Keratinocyte (primary cell): ENCODE measurements at regions not wholly inside any gene's neighbourhood (a gene's known extent, or its start where the extent isn't known, plus 50 kb on each side); places are given as distances from the start of the nearest gene placed in this dataset.

Source experiments
- DNase-seq: peaks from one replicate; pipeline ENCODE4 v3.0.0-alpha.2; 2011; ENCODE audit warnings: low read depth, missing footprints, low spot score
- FAIRE-seq: peaks from 2 replicates; lab custom pipeline; 2011; peaks lifted over from hg19 to GRCh38; lab: Jason Lieb, UNC
- H2AFZ ChIP-seq: 2 replicates; pipeline ENCODE4 v1.6.0; 2012; ENCODE audit warnings: low read length, control low read depth, inconsistent platforms; ENCODE audit not compliant: control insufficient read depth
- H3K27ac ChIP-seq: 2 replicates; pipeline ENCODE4 v1.5.1; 2011; ENCODE audit warnings: low read length; ENCODE audit not compliant: control insufficient read depth, insufficient read depth
- H3K27me3 ChIP-seq: 3 replicates; pipeline ENCODE4 v1.6.0; 2011; ENCODE audit warnings: low read length; ENCODE audit not compliant: control insufficient read depth, insufficient read depth; ENCODE audit errors: extremely low read depth
- H3K36me3 ChIP-seq, 2 experiments: 2 replicates in 1 of 2; 3 replicates in 1 of 2; pipeline ENCODE4 v1.5.1; 2011; ENCODE audit warnings: low read length in 2 of 2, mild to moderate bottlenecking in 1 of 2; ENCODE audit not compliant: control insufficient read depth in 2 of 2, insufficient read depth in 2 of 2; ENCODE audit errors: extremely low read depth in 1 of 2
- H3K4me1 ChIP-seq: 3 replicates; pipeline ENCODE4 v1.5.1; 2011; ENCODE audit warnings: low read length; ENCODE audit not compliant: control insufficient read depth, insufficient read depth; ENCODE audit errors: extremely low read depth
- H3K4me2 ChIP-seq: 3 replicates; pipeline ENCODE4 v1.6.0; 2011; ENCODE audit warnings: low read depth, low read length; ENCODE audit not compliant: control insufficient read depth, insufficient read depth; ENCODE audit errors: extremely low read depth
- H3K4me3 ChIP-seq, 3 experiments: fragments of 200-600 bp in 1 of 3; sonication (generic) in 1 of 3; 2 replicates in 2 of 3; 3 replicates in 1 of 3; pipeline ENCODE4 v1.5.1; 2011 to 2016; ENCODE audit warnings: low read length in 3 of 3, mild to moderate bottlenecking in 3 of 3, control low read depth in 2 of 3, inconsistent platforms in 1 of 3, low read depth in 1 of 3, mixed read lengths in 1 of 3, mixed run types in 1 of 3, moderate library complexity in 1 of 3; ENCODE audit not compliant: control insufficient read depth in 2 of 3, insufficient read depth in 2 of 3; ENCODE audit errors: extremely low read depth in 1 of 3
- H3K79me2 ChIP-seq: 2 replicates; pipeline ENCODE4 v1.6.0; 2012; ENCODE audit warnings: low read length; ENCODE audit not compliant: control insufficient read depth, insufficient read depth
- H3K9ac ChIP-seq: 3 replicates; pipeline ENCODE4 v1.6.0; 2011; ENCODE audit warnings: low read length; ENCODE audit not compliant: control insufficient read depth, insufficient read depth; ENCODE audit errors: extremely low read depth
- H3K9me1 ChIP-seq: 3 replicates; pipeline ENCODE4 v1.6.0; 2011; ENCODE audit warnings: low read length; ENCODE audit not compliant: control insufficient read depth, insufficient read depth; ENCODE audit errors: extremely low read depth
- H3K9me3 ChIP-seq: 2 replicates; pipeline ENCODE4 v1.5.1; 2012; ENCODE audit warnings: low read depth, low read length; ENCODE audit not compliant: control insufficient read depth
- H4K20me1 ChIP-seq: 3 replicates; pipeline ENCODE4 v1.6.0; 2011; ENCODE audit warnings: low read length; ENCODE audit not compliant: control insufficient read depth, insufficient read depth; ENCODE audit errors: extremely low read depth
- CTCF ChIP-seq, 3 experiments: IDR thresholded peaks in 1 of 3; conservative IDR thresholded peaks in 1 of 3; optimal IDR thresholded peaks in 1 of 3; 2 replicates in 2 of 3; 3 replicates in 1 of 3; pipeline versions ENCODE3 to v1.5.1; 2011; ENCODE audit warnings: low read length in 3 of 3, mild to moderate bottlenecking in 3 of 3, moderate library complexity in 2 of 3, control low read depth in 1 of 3, inconsistent platforms in 1 of 3; ENCODE audit not compliant: insufficient read depth in 2 of 3; ENCODE audit errors: extremely low read depth in 1 of 3
- EZH2 ChIP-seq: IDR thresholded peaks from one replicate; pipeline ENCODE4 v1.6.1; 2012; ENCODE audit warnings: inconsistent platforms, mild to moderate bottlenecking, low read length, moderate library complexity
- dilution Hi-C: fragments of 300-500 bp; cut with MboI; formaldehyde crosslinking; loops from one replicate; pipeline ENCODE4 v1.7.0; 2020; ENCODE audit warnings: low sequenced_read_pairs; ENCODE audit not compliant: extremely low pct_ligation_motif_present

GRCh38 chr5:99116526-99116925, 187.7 kb upstream of the CHD1 start:
- DNase-seq (no peak), FAIRE-seq (no peak)
- H3K79me2 ChIP-seq = no peaks in the 10 kb centered on the region
- H3K27me3 ChIP-seq = no peaks in the 10 kb centered on the region
- no peaks in the 10 kb centered on the region for H4K20me1 ChIP-seq
- dilution Hi-C loops = no loop called here
- H3K9me3 ChIP-seq = no peaks in the 10 kb centered on the region
- no peaks in the 10 kb centered on the region for H3K36me3 ChIP-seq
- H2AFZ ChIP-seq = no peak overlapping the region
- no peak overlapping the region for H3K9ac ChIP-seq
- H3K9me1 ChIP-seq = no peaks in the 10 kb centered on the region
- H3K4me2 ChIP-seq = no peak overlapping the region
- no peak overlapping the region for H3K4me3 ChIP-seq
- no peak for TF ChIP-seq EZH2
- no peak for TF ChIP-seq CTCF (optimal IDR thresholded peaks at IDR 0.05 in 1 of 3, IDR thresholded peaks at IDR 0.05 in 1 of 3, conservative IDR thresholded peaks at IDR 0.05 in 1 of 3; ENCODE audit: extremely low read depth in 1 of 3, insufficient read depth in 2 of 3, low read length in 3 of 3)
- H3K4me1 ChIP-seq = no peaks in the 10 kb centered on the region
- no peak overlapping the region for H3K27ac ChIP-seq

- no peak for TF ChIP-seq CTCF (optimal IDR thresholded peaks at IDR 0.05 in 1 of 3, IDR thresholded peaks at IDR 0.05 in 1 of 3, conservative IDR thresholded peaks at IDR 0.05 in 1 of 3; ENCODE audit: extremely low read depth in 1 of 3, insufficient read depth in 2 of 3, low read length in 3 of 3)
- TF ChIP-seq EZH2 = no peak
These were observed 181.1 kb upstream of the CHD1 start for GRCh38 chr5:99109894-99110293.

More at GRCh38 chr5:99109894-99110293, 181.1 kb upstream of the CHD1 start:
- no peaks in the 10 kb centered on the region for H3K36me3 ChIP-seq
- H3K4me2 ChIP-seq = no peak overlapping the region
- no peak overlapping the region for H3K9ac ChIP-seq
- no peaks in the 10 kb centered on the region for H4K20me1 ChIP-seq
- no peaks in the 10 kb centered on the region for H3K27me3 ChIP-seq
- H3K4me1 ChIP-seq = no peaks in the 10 kb centered on the region
- dilution Hi-C loops = no loop called here
- H3K9me1 ChIP-seq = no peaks in the 10 kb centered on the region
- DNase-seq (no peak), FAIRE-seq (no peak)
- H2AFZ ChIP-seq = no peak overlapping the region
- H3K27ac ChIP-seq = no peak overlapping the region
- no peaks in the 10 kb centered on the region for H3K9me3 ChIP-seq
- H3K4me3 ChIP-seq = no peak overlapping the region
- no peaks in the 10 kb centered on the region for H3K79me2 ChIP-seq
